GM10266 (cell line): ENCODE measurements at regions not wholly inside any gene's neighbourhood (a gene's known extent, or its start where the extent isn't known, plus 50 kb on each side); places are given as distances from the start of the nearest gene placed in this dataset.

Experiments used
- DNase-seq: peaks from one replicate; pipeline ENCODE4 v3.0.0; 2012; ENCODE audit errors: extremely low spot score
- CTCF ChIP-seq: IDR thresholded peaks from 2 replicates; pipeline ENCODE4 v1.5.1; 2012; ENCODE audit warnings: mild to moderate bottlenecking, low read depth; ENCODE audit not compliant: control insufficient read depth, insufficient read depth; ENCODE audit errors: missing control alignments

GRCh38 chr1:245026247-245026646 lies 128.5 kb upstream of the KIF26B start:
- DNase-seq, result no peak

GRCh38 chr1:245025525-245025924 lies 129.3 kb upstream of the KIF26B start:
- no peak for TF ChIP-seq CTCF
- DNase-seq, result no peak

More at GRCh38 chr1:245026247-245026646, 128.5 kb upstream of the KIF26B start:
- TF ChIP-seq CTCF, result no peak

GRCh38 chr1:245023222-245023621 lies 131.6 kb upstream of the KIF26B start:
- TF ChIP-seq CTCF, result no peak
- no peak for DNase-seq

- DNase-seq, result peak; percentile 10
- TF ChIP-seq CTCF, result no peak
Observed at GRCh38 chr1:245019910-245020486, 134.8 kb upstream of the KIF26B start.

- DNase-seq, result no peak
- no peak for TF ChIP-seq CTCF
Observed at GRCh38 chr1:245016700-245017099, 138.1 kb upstream of the KIF26B start.

GRCh38 chr1:245015031-245015430 lies 139.8 kb upstream of the KIF26B start:
- no peak for DNase-seq
- TF ChIP-seq CTCF, result no peak

- no peak for DNase-seq
- TF ChIP-seq CTCF, result no peak
Observed at GRCh38 chr1:245014247-245015029, 140.3 kb upstream of the KIF26B start.
